ENCODE measurements at regions not wholly inside any gene's neighbourhood (a gene's known extent, or its start where the extent isn't known, plus 50 kb on each side); places are given as distances from the start of the nearest gene placed in this dataset.

DNA sequence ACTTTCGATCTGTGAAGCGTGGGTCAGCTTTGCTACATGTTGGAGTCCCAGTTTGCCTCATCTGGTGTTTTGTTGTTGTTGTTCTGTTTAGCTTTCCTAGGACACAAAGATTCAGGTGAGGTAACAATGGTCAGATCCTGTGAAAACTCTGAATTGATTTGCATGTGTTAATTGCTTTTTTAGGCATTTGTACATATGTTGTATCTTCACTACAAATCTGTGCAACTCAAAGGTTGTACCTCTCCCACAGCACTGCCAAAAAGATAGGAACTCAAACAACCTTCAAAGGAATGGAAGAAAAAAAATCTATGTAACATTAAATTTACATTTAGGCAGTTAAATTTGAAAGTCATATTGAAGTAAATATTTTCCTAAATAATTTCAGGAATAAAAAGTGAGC, 518.5 kb upstream of the TENM4 start:
- TF ChIP-seq, protein P1, sequence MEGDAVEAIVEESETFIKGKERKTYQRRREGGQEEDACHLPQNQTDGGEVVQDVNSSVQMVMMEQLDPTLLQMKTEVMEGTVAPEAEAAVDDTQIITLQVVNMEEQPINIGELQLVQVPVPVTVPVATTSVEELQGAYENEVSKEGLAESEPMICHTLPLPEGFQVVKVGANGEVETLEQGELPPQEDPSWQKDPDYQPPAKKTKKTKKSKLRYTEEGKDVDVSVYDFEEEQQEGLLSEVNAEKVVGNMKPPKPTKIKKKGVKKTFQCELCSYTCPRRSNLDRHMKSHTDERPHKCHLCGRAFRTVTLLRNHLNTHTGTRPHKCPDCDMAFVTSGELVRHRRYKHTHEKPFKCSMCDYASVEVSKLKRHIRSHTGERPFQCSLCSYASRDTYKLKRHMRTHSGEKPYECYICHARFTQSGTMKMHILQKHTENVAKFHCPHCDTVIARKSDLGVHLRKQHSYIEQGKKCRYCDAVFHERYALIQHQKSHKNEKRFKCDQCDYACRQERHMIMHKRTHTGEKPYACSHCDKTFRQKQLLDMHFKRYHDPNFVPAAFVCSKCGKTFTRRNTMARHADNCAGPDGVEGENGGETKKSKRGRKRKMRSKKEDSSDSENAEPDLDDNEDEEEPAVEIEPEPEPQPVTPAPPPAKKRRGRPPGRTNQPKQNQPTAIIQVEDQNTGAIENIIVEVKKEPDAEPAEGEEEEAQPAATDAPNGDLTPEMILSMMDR (IDR thresholded peaks at IDR 0.05 in 4 of 5, conservative IDR thresholded peaks at IDR 0.05 in 1 of 5) = no peak
- no peak for TF ChIP-seq POLR2A (IDR thresholded peaks at IDR 0.05)

Measured in gastrocnemius medialis (tissue), 4 donors.